ENCODE measurements at regions not wholly inside any gene's neighbourhood (a gene's known extent, or its start where the extent isn't known, plus 50 kb on each side); places are given as distances from the start of the nearest gene placed in this dataset.

GRCh38 chr6:27838058-27838944, 73.9 kb downstream of the OR2B2 start (continued):
- TF ChIP-seq ZNF616 (CRISPR knock-in tag; IDR thresholded peaks at IDR 0.05; ENCODE audit: low read depth) (no peak; the same call in 1 of the 2 replicates), HNF4G (IDR thresholded peaks at IDR 0.05; ENCODE audit: borderline replicate concordance, low read depth, low read length) (no peak), HNF4G (CRISPR knock-in tag; IDR thresholded peaks at IDR 0.05; ENCODE audit: borderline replicate concordance, low read depth) (no peak), ZNF12 (CRISPR knock-in tag; IDR thresholded peaks at IDR 0.05) (peak; percentile 13; the same call in 1 of the 2 replicates), PAXIP1 (CRISPR knock-in tag; conservative IDR thresholded peaks at IDR 0.05) (no peak; the same call in 1 of the 2 replicates), SIN3A (IDR thresholded peaks at IDR 0.05; ENCODE audit: borderline replicate concordance, low read depth, low read length) (peak; percentile 94), RAD21 (CRISPR knock-in tag; IDR thresholded peaks at IDR 0.05) (no peak; the same call in 1 of the 2 replicates), ATF1 (CRISPR knock-in tag; IDR thresholded peaks at IDR 0.05) (peak; percentile 96), ISL2 (CRISPR knock-in tag; IDR thresholded peaks at IDR 0.05) (peak; percentile 62), NR2F1 (CRISPR knock-in tag; IDR thresholded peaks at IDR 0.05) (no peak; a peak in 1 of 4 replicates), SNAPC2 (CRISPR knock-in tag; IDR thresholded peaks at IDR 0.05) (no peak), ZHX1 (CRISPR knock-in tag; IDR thresholded peaks at IDR 0.05; ENCODE audit: low read depth) (peak; percentile 99), HMG20B (CRISPR knock-in tag; conservative IDR thresholded peaks at IDR 0.05) (no peak), ZNF615 (CRISPR knock-in tag; IDR thresholded peaks at IDR 0.05; ENCODE audit: borderline replicate concordance) (no peak; the same call in 1 of the 2 replicates), KAT7 (CRISPR knock-in tag; IDR thresholded peaks at IDR 0.05; ENCODE audit: borderline replicate concordance) (peak; percentile 14; the same call in 1 of the 2 replicates), KLF6 (CRISPR knock-in tag; IDR thresholded peaks at IDR 0.05) (peak; percentile 94; the same call in 1 of the 2 replicates), ZNF234 (CRISPR knock-in tag; conservative IDR thresholded peaks at IDR 0.05) (no peak; the same call in 1 of the 2 replicates)
- TF ChIP-seq, protein P1, sequence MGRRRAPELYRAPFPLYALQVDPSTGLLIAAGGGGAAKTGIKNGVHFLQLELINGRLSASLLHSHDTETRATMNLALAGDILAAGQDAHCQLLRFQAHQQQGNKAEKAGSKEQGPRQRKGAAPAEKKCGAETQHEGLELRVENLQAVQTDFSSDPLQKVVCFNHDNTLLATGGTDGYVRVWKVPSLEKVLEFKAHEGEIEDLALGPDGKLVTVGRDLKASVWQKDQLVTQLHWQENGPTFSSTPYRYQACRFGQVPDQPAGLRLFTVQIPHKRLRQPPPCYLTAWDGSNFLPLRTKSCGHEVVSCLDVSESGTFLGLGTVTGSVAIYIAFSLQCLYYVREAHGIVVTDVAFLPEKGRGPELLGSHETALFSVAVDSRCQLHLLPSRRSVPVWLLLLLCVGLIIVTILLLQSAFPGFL (CRISPR knock-in tag; IDR thresholded peaks at IDR 0.05): 0 out of 2 replicates have a peak, but pooled peaks have one; percentile 17

All from HepG2 (cell line).